SK-N-MC (cell line): ENCODE measurements at regions not wholly inside any gene's neighbourhood (a gene's known extent, or its start where the extent isn't known, plus 50 kb on each side); places are given as distances from the start of the nearest gene placed in this dataset.

Experiments
- DNase-seq: peaks from one replicate; pipeline ENCODE4 v3.0.0-alpha.2; 2011; ENCODE audit warnings: low read depth, low spot score
- H3K27ac ChIP-seq: fragments of 200-600 bp; sonication (generic); 2 replicates; pipeline ENCODE4 v1.5.1; 2016; ENCODE audit warnings: mixed run types
- H3K36me3 ChIP-seq: fragments of 200-600 bp; sonication (generic); 2 replicates; pipeline ENCODE4 v1.6.1; 2017; ENCODE audit warnings: antibody characterized with exemption, low read length, mixed read lengths; ENCODE audit not compliant: insufficient read depth
- H3K4me3 ChIP-seq: fragments of 200-600 bp; sonication (generic); 2 replicates; pipeline ENCODE4 v1.5.1; 2016
- H3K9ac ChIP-seq: fragments of 200-600 bp; sonication (generic); 2 replicates; pipeline ENCODE4 v1.8.0; 2017; ENCODE audit warnings: mixed run types, mixed read lengths; ENCODE audit not compliant: insufficient read length
- H3K9me3 ChIP-seq: fragments of 200-600 bp; sonication (generic); 2 replicates; pipeline ENCODE4 v1.6.1; 2017; ENCODE audit warnings: low read depth, mild to moderate bottlenecking, antibody characterized with exemption, low read length, moderate library complexity, mixed read lengths
- EZH2 ChIP-seq: fragments of 200-600 bp; sonication (generic); IDR thresholded peaks from one replicate; pipeline ENCODE4 v1.6.1; 2017; ENCODE audit warnings: antibody characterized with exemption
- FOXP2 ChIP-seq: optimal IDR thresholded peaks from 2 replicates; pipeline ENCODE3; 2011; ENCODE audit warnings: mild to moderate bottlenecking, moderate library complexity; ENCODE audit not compliant: insufficient read depth; ENCODE audit errors: extremely low read length, control extremely low read depth
- POLR2AphosphoS5 ChIP-seq: IDR thresholded peaks from 2 replicates; pipeline ENCODE4 v1.6.1; 2012; ENCODE audit warnings: mild to moderate bottlenecking, low read depth, low read length, borderline replicate concordance

GRCh38 chr3:152053866-152054265 lies 180.4 kb downstream of the SUCNR1 start:
- no peak overlapping the region for H3K9ac ChIP-seq

GRCh38 chr3:152054315-152054714 lies 180.9 kb downstream of the SUCNR1 start:
- no peak for DNase-seq
- Histone ChIP-seq H3K9ac (no peak overlapping the region), H3K27ac (no peak overlapping the region), H3K4me3 (no peak overlapping the region), H3K9me3 (no peaks in the 10 kb centered on the region), H3K36me3 (no peaks in the 10 kb centered on the region)
- TF ChIP-seq POLR2AphosphoS5 (no peak), EZH2 (no peak), FOXP2 (no peak)

More at GRCh38 chr3:152053866-152054265, 180.4 kb downstream of the SUCNR1 start:
- Histone ChIP-seq H3K9me3 (no peaks in the 10 kb centered on the region), H3K36me3 (no peaks in the 10 kb centered on the region), H3K4me3 (no peak overlapping the region), H3K27ac (no peak overlapping the region)
- DNase-seq: no peak
- TF ChIP-seq EZH2 (no peak), POLR2AphosphoS5 (no peak), FOXP2 (no peak)

GRCh38 chr3:152056073-152056472 lies 182.6 kb downstream of the SUCNR1 start:
- Histone ChIP-seq H3K27ac (no peak overlapping the region), H3K9me3 (no peaks in the 10 kb centered on the region), H3K36me3 (no peaks in the 10 kb centered on the region), H3K9ac (no peak overlapping the region), H3K4me3 (no peak overlapping the region)
- DNase-seq: no peak
- TF ChIP-seq EZH2 (no peak), FOXP2 (no peak), POLR2AphosphoS5 (no peak)

- DNase-seq: no peak
- no peak for TF ChIP-seq EZH2
- no peak for TF ChIP-seq FOXP2
- no peak for TF ChIP-seq POLR2AphosphoS5
- Histone ChIP-seq H3K4me3 (no peak overlapping the region), H3K27ac (no peak overlapping the region), H3K9me3 (no peaks in the 10 kb centered on the region), H3K9ac (no peak overlapping the region), H3K36me3 (no peaks in the 10 kb centered on the region)
Observed at GRCh38 chr3:152056481-152056880, 183.0 kb downstream of the SUCNR1 start.

- DNase-seq: no peak
- Histone ChIP-seq H3K4me3 (no peak overlapping the region), H3K36me3 (no peaks in the 10 kb centered on the region)
Observed at GRCh38 chr3:152056987-152057386, 183.5 kb downstream of the SUCNR1 start.

GRCh38 chr3:152058856-152059255 lies 185.4 kb downstream of the SUCNR1 start:
- H3K4me3 ChIP-seq: no peak overlapping the region
- DNase-seq: no peak
- no peaks in the 10 kb centered on the region for H3K9me3 ChIP-seq
- H3K27ac ChIP-seq: no peak overlapping the region
- H3K9ac ChIP-seq: no peak overlapping the region
- no peaks in the 10 kb centered on the region for H3K36me3 ChIP-seq
- TF ChIP-seq FOXP2 (no peak), EZH2 (no peak), POLR2AphosphoS5 (no peak)

More at GRCh38 chr3:152056987-152057386, 183.5 kb downstream of the SUCNR1 start:
- TF ChIP-seq POLR2AphosphoS5 (no peak), FOXP2 (no peak), EZH2 (no peak)
- Histone ChIP-seq H3K27ac (no peak overlapping the region), H3K9ac (no peak overlapping the region), H3K9me3 (no peaks in the 10 kb centered on the region)

GRCh38 chr3:152060701-152061100 lies 187.3 kb downstream of the SUCNR1 start:
- Histone ChIP-seq H3K9me3 (no peaks in the 10 kb centered on the region), H3K27ac (no peak overlapping the region), H3K4me3 (no peak overlapping the region), H3K9ac (no peak overlapping the region), H3K36me3 (no peaks in the 10 kb centered on the region)
- DNase-seq: no peak
- TF ChIP-seq POLR2AphosphoS5: no peak
- no peak for TF ChIP-seq FOXP2
- TF ChIP-seq EZH2: no peak

- Histone ChIP-seq H3K27ac (no peak overlapping the region), H3K9ac (no peak overlapping the region), H3K36me3 (no peaks in the 10 kb centered on the region), H3K4me3 (no peak overlapping the region), H3K9me3 (no peaks in the 10 kb centered on the region)
- TF ChIP-seq EZH2: no peak
- no peak for TF ChIP-seq FOXP2
- no peak for TF ChIP-seq POLR2AphosphoS5
- no peak for DNase-seq
Observed at GRCh38 chr3:152061296-152061695, 187.9 kb downstream of the SUCNR1 start.

- DNase-seq: no peak
- Histone ChIP-seq H3K27ac (no peak overlapping the region), H3K9ac (no peak overlapping the region), H3K9me3 (0 out of 2 replicates have a peak, but pooled peaks cover 4% of the 10 kb centered on the region), H3K36me3 (no peaks in the 10 kb centered on the region), H3K4me3 (no peak overlapping the region)
- TF ChIP-seq EZH2 (no peak), FOXP2 (no peak), POLR2AphosphoS5 (no peak)
Observed at GRCh38 chr3:152069871-152070270, 196.4 kb downstream of the SUCNR1 start.
